G401 (cell line): ENCODE measurements at regions not wholly inside any gene's neighbourhood (a gene's known extent, or its start where the extent isn't known, plus 50 kb on each side); places are given as distances from the start of the nearest gene placed in this dataset.

ENCODE experiments used
- DNase-seq: peaks from one replicate; pipeline ENCODE4 v3.0.0-alpha.2; 2015; ENCODE audit warnings: low spot score
- in situ Hi-C: cut with HindIII; loops from 2 replicates; pipeline ENCODE4 v1.10.0; 2016; ENCODE audit warnings: low sequenced_read_pairs, mixed read lengths

DNA sequence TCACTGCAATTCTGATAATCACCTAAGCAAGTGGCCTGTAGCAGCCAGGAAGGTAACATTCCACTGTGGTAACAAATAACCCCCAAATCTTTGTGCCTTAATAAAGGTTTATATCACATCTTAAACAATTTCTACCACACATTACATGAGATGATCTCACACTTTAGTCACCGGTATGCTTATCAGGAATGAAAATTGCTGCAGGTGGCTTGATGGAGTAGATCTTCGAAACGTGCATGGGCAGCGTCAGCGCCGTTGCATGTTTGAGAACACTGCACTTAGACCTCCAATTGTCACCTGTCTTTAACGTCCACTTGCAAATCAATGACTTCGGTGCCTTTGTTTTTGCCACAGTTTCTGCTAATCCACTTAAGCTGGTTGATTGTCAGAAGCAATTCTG lies 477.4 kb downstream of the VRK1 start:
- DNase-seq, result no peak
- in situ Hi-C loops, result no loop called here

DNA sequence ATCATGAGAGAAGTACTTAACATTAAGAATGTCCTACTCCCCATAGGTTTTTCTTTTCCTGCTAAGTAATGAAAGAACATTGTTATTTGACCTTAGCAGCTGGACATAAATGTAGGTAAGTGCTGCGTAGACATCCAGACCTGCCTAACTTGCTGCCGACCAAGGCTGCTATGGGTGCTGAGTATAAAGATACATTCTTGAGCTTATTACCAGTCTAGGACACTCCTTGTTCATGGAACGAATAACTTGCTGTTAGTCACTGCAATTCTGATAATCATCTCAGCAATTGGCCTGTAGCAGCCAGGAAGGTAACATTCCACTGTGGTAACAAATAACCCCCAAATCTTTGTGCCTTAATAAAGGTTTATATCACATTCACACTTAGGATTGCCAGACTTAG lies 478.1 kb downstream of the VRK1 start:
- DNase-seq, result no peak
- in situ Hi-C loops, result no loop called here

DNA sequence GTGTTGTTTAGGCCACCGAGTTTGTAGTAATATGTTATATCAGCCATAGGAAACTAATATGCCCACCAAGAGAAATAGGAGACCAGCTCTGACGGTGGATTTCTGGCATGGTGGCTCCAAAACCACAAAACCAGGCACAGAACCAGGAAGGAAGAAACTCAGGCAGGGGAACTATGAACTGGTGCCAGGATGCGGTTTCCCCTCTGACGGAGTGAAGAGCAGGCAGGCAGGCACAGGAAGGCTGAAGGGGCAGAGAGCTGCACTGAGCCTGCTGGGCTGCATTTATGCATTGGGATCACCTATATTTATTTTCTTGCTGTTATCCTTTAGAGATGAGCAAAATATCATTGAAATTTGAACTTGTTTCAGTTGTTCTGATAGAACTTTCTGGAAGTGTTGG lies 479.4 kb downstream of the VRK1 start:
- in situ Hi-C loops, result no loop called here
- DNase-seq, result no peak

DNA sequence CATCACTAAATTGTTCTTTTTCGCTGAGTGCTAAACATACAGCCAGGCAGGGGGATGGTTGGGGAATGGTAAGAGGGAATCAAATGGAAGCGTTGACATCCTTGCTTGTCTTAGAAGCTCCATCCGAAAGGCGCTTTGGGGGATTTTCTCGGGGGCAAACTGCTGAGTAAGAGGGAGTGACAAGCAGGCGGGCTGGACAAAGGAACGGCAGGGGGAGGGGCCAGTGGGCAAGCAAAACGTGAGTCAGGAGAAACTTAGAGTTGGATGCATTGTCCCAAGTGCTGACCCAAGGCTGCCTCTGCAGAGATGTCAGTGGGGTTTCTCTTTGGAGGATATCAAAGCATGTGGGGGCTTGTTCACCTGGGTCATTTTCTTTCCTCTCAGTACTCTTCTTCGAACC lies 480.5 kb downstream of the VRK1 start:
- in situ Hi-C loops, result no loop called here
- no peak for DNase-seq

DNA sequence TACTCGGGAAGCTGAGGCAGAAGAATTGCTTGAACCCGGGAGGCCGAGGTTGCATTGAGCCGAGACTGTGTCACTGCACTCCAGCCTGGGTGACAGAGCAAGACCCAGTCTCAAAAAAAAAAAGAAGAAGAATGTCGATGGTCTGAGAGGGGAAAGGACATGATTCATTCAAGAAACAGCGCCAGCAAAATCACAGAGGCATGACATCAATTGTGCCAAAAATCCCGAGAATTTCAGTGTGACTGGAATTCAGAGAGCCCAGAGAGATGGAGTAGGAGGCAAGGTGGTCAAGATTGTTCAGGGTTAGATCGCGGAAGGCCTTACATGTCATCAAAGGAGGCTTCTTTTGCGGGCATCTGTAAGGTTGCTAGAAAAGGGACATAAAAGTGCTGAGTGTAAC lies 483.3 kb downstream of the VRK1 start:
- in situ Hi-C loops, result no loop called here
- DNase-seq, result no peak

DNA sequence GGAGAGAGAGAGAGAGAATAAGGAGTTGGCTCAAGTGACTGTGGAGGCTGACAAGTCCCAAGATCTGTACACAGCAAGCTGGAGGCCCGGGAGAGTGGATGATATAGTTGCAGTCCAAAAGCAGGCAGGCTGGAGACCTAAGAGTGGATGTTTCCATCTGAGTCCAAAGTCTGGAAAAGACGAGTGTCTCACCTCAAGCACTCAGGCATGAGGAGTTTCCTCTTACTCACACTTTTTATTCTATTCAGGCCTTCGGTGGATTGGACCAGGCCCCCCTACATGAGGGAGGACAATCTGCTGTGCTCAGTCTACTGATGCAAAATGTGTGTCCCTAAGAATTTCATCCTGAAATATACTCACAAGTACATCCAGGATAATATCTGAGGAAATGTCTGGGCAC lies 484.6 kb downstream of the VRK1 start:
- DNase-seq, result no peak
- in situ Hi-C loops, result no loop called here

DNA sequence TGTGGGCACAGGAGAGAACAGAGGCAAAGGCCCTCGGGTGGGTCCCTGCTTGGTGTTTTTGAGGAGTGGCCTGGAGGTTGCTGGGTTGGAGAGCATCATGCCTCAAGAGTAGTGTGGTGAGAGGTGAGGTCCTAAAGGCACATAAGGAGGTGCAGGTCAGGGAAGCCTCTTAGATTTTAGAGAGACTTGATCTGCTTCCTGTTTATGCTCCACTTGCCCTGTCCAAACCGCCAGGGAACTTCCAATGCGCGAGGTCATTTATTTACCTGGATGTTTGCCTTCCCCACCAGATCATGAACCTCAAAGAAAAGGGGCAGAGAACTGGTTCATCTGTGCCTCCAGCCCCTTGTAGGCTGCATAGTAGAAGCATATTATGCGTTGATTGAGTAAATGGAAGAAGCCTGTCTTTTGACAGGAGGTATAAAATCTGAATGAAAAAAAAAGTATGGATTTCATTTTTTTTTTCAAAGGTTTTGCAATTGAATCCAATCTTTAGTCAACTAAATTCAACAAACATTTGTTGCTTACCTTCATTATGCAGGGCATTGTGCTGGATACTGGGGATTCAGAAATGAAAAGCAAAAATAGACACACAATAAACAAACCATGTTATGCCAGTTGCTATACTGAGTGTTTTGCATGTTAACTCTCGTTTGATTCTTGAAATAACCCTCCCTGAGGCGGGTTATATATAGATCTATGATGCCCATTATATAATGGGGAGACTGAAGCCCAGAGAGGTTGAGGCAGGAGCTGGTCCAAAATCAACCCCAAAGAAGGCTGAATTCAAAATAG lies 485.2 kb downstream of the VRK1 start:
- in situ Hi-C loops, result no loop called here

DNA sequence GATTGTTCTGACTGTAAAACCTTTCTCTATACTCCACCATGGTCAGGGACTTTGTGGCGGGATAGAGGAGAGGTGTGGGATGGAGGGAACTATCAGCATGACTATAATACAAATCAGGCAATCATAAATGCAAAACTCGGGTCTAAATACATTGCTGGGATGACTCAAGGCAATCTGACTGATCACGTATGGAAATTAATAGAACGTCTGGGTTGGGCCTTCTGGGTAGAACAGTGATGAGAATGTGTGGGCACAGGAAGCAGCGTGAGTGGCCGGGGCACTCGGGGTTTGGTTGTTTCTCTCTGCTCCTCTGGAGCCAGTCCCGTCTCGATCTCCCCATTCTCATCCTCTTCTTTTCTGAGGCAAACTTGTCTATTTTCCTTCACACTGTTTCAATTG lies 485.8 kb downstream of the VRK1 start:
- no peak for DNase-seq
- in situ Hi-C loops, result no loop called here

More for the DNA sequence above, 485.2 kb downstream of the VRK1 start:
- DNase-seq, result no peak

DNA sequence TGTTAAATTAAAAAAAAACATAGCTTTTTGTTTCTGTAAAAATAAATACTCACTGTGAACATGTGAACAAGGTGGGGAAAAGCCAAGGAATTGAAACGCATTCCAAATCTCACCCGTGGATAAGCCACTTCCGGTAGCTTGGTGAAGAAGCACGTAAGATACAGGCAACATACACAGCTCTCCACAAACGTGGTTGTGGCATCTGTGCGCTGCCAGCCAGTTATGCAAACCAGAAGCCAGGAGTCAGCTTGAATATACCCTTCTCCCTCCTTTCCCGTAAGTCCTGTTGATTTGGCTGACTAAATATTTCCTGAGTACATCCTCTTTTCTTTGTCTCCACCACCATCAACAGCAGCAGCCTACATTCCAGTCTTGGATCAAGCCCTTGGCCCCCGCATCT lies 486.2 kb downstream of the VRK1 start:
- in situ Hi-C loops, result no loop called here

DNA sequence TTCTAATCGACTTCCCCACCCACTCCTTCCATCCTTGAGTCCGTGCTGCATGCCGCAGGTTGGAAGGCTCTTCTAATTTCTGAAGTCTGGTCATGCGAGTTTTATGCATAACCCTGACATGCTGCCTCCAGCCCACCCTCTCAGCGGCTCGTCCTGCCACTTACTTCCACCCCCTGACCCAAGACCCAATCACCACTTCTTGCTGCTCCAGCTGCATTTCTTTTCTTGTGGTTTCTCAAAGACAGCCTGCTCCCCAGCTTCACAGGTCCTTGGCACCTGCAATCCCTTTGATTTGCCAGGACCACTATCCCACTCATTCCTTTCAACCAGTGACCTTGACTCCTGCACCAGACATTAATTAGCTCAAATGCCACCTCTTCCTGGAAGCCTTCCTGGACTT lies 486.7 kb downstream of the VRK1 start:
- in situ Hi-C loops, result no loop called here

More for the DNA sequence above, 486.2 kb downstream of the VRK1 start:
- DNase-seq, result no peak

DNA sequence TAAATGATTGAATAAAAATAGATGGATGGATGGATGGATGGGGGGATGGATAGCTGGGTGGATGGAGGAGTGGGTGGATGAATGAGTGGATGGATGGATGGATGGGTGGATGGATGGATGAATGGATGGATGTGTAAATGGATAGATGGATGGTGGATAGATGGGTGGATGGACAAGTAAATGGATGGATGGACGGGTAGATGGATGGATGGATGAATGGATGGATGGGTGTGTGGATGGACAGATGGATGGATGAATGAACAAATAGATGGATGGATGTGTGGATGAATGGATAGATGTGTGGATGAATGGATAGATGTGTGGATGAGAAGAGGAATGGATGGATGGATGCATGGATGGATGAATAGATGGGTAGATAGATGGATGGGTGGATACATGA lies 490.8 kb downstream of the VRK1 start:
- in situ Hi-C loops, result no loop called here
- DNase-seq, result no peak

More for the DNA sequence above, 486.7 kb downstream of the VRK1 start:
- DNase-seq, result no peak

DNA sequence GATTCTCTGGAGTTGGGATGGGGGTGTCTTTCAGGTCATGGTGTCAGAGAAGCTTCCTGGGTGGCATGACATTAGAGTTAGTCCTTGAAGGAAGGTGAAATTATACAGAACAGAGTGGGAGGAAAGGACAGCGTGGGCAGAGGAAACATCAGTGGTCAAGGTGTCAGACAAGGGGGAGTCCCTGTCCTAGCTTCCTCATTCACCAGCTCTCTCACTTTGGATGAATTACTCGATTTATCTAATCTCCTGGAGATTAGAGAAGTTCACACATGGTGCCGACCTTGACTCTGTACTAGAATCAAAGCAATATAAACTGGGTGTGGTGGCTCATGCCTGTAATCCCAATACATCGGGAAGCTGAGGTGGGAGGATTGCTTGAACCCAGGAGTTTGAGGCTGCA lies 492.9 kb downstream of the VRK1 start:
- DNase-seq, result no peak
- in situ Hi-C loops, result no loop called here

DNA sequence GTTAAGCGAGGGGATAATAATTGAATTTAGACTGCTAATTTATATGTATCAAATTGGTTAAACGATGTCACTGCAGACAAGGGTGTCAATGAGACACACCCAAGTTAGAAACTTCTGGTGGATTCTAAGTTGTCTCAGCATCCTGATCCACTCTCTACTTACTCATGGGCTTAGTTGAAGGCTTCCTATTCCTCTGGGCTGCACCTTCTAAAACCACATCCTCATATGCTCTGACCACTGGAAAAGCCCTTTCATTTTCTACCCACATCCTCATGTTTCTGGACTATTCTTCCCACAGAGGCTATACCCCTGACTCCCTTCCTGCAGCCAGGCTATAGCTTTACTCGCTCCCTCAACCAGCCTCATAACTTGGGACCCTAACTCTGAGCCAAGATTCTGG lies 493.8 kb downstream of the VRK1 start:
- in situ Hi-C loops, result no loop called here

DNA sequence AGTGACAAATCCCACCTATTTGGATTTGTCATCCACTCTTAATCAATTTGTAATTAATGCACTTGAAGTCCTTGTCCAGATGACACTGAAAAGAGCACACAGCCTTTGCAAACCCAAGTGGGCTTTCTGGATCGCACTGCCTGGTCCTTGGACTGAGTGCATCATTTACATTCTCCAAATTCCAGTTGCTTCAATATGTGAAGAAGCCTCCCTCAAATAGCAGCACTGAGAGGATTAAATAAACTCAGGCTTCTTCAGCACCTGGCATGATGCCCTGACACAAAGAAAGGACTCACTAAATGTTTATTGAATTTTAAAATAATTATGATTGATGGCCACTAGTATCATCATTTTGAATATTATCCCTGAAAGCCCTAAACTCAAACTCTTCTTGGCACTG lies 496.5 kb downstream of the VRK1 start:
- in situ Hi-C loops, result no loop called here
- no peak for DNase-seq

More for the DNA sequence above, 493.8 kb downstream of the VRK1 start:
- DNase-seq, result no peak

DNA sequence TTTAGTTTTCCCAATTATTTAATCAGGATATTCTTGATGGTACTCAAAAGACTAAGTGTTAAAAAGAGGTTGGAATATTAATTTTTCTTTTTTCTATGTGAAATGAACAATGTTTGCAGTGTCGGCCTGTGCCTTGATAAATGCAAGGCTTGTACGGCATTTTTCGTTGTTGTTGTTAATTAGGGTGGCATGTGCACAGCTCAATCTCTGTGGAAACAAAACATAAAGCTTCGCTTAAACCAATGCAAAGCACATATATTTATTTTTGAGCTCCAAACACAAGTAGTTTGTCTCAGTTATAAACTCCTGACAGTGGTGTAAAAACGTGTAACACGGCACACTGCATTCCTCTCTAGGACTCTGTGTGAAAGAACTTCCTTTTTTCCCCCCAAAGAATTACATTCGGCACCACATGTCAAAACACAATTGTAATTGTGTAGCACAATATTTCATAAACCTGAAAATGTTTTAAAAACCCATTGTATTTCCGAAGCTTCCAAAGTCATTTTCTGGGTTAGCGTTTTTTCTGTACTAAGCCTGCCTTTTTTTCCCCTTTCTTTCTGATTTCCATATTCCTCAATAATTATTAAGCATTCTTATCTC lies 498.0 kb downstream of the VRK1 start:
- in situ Hi-C loops, result no loop called here
- no peak for DNase-seq

DNA sequence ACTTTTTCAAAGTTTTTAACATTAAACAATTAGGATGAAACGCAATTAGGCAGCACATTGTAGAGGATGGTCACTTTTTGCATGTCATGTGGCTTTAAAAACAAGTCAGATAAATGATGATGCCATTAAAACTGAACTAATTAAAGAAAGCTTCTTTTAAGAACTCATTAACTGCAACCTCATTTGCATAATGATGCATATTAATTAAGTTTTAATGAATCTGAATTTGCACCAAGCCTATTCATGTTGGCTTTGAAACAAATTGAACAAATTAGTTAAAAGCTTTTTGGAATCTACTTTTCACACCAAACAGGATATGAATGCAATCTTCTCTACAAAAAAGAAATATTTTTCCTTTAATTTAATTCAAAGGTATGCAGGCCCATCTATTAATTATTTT lies 499.0 kb downstream of the VRK1 start:
- in situ Hi-C loops, result no loop called here
- DNase-seq, result no peak

DNA sequence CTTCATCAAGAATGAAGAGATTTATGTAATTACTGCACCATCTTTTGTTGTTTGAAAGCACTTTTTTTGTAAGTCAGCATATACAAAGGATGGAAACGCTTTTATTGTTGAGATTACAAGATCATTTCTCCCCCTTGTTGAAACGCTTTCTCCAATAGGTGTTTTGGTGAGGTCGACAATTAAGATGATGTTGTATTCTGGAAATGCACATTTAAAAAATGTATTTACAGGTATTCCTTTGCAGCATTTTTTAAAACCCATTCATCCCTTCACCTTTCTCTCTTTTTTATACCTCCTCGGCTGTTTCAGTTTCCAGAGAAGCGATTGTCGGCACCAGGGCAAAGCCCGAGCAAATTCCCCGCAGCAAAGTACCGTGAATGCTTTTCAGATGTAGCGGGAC lies 499.9 kb downstream of the VRK1 start:
- DNase-seq, result no peak
- in situ Hi-C loops, result no loop called here

DNA sequence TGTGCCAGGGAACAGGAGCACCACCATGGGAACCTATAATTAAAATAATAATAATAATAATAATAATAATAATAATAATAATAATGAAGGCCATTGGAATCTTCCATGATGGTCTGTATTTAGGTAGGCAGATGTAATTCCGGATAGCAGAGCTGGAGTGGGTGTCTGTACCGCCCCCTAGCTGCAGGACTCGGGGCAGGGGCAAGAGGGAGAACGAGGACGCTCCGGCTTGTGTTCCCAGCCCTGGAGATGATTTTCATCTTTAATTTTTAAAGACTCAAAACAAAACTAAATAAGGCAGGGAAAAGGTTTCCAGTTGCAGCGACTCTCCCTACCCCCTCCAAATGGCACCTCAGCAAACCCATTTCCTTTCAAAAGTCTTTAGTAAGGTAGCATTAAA lies 501.1 kb downstream of the VRK1 start:
- in situ Hi-C loops, result no loop called here
- DNase-seq, result no peak

DNA sequence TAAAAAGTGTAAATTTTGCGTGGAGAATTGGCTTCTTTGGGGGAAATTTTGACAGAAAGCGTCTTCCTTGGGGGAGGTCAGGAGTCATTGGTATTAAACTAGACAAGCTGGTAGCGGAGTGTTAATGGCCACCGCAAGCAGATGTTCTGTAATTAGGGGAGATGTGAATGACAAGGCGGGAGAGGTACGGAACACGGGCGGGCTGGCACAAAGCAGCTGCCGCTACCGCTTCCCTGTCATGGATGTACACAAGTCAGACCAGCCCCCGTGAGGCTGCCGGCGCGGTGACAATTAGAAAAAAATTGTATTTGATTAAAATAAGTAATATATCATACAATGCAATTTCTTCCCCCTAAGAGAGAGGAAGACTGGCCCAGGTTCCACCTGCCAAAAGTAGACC lies 501.6 kb downstream of the VRK1 start:
- in situ Hi-C loops, result no loop called here

DNA sequence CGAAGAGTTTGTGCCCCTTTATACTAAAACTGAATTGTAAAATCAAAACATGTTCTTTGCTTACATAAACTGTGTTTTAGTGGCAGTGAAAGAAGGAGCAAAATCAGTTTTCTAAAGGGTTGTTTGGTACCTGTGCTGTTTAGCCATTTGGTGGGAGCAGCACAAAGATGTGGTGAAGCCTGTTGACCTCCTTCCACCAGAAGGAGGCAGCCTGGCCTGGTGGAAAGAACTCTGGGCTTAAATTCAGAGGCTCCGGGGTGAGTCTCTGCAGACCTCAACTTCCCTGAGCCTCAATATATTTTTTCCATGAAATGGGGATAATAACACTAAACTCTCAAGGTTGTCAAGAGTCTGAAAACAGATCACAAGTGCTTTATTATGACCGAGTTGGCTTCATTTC lies 502.5 kb downstream of the VRK1 start:
- DNase-seq, result no peak
- in situ Hi-C loops, result no loop called here

More for the DNA sequence above, 501.6 kb downstream of the VRK1 start:
- DNase-seq, result no peak

DNA sequence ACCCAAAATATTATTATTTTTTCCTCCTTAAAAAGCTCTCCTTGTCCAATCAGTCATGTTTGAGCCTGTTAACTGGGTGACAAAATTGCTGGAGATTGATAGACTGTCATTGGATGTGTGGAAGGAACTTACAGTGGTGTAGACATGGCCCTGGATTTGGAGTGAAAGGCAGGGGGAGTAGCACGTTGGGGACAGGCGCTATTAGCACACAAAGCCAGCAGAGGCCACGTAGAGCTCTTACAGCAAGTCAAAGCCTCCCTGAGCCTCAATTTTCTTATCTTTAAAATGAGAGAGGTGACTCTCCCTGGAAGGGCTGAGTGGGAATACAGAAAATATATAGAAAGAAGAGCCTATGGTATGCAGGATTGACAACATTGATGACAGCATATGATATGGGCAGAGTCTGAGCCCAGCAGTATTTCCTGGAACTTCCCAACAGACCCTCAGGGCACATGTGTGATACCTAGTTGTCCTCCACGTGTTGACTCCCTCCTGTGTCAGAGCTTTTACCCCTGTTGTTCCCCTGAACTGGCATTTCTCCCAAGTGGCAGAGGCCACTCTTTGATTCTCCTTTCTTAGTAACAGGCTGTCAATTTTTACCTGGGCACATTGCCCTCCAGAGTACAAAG lies 504.9 kb downstream of the VRK1 start:
- no peak for DNase-seq
- in situ Hi-C loops, result no loop called here
